IPS-20b (cell line): ENCODE measurements at regions not wholly inside any gene's neighbourhood (a gene's known extent, or its start where the extent isn't known, plus 50 kb on each side); places are given as distances from the start of the nearest gene placed in this dataset.
"Not testable (repeated sequence)": the region's sequence is repeated elsewhere in the genome, so short reads cannot be mapped to it uniquely, and the experiment has no call there.

Experiments used
- H3K27ac ChIP-seq: one replicate; pipeline ENCODE4 v1.5.1; 2013; ENCODE audit warnings: low read length
- H3K27me3 ChIP-seq: 2 replicates; pipeline ENCODE4 v1.6.1; 2013; ENCODE audit warnings: mild to moderate bottlenecking, low read length, inconsistent platforms; ENCODE audit not compliant: insufficient read depth
- H3K36me3 ChIP-seq: 2 replicates; pipeline ENCODE4 v1.6.1; 2013; ENCODE audit warnings: low read depth, mild to moderate bottlenecking, inconsistent platforms, low read length, moderate library complexity; ENCODE audit not compliant: insufficient read depth
- H3K4me1 ChIP-seq: 2 replicates; pipeline ENCODE4 v1.6.1; 2013; ENCODE audit warnings: mild to moderate bottlenecking, control low read depth, inconsistent platforms, low read length, moderate library complexity; ENCODE audit not compliant: insufficient read depth
- H3K4me3 ChIP-seq: 2 replicates; pipeline ENCODE4 v1.5.1; 2013; ENCODE audit warnings: mild to moderate bottlenecking, low read length, inconsistent platforms
- H3K9ac ChIP-seq: 2 replicates; pipeline ENCODE4 v1.6.1; 2013; ENCODE audit warnings: low read depth, mild to moderate bottlenecking, inconsistent platforms, low read length, moderate library complexity
- H3K9me3 ChIP-seq: 2 replicates; pipeline ENCODE4 v1.6.1; 2013; ENCODE audit warnings: mild to moderate bottlenecking, low read depth, low read length, inconsistent platforms; ENCODE audit not compliant: insufficient read depth

DNA sequence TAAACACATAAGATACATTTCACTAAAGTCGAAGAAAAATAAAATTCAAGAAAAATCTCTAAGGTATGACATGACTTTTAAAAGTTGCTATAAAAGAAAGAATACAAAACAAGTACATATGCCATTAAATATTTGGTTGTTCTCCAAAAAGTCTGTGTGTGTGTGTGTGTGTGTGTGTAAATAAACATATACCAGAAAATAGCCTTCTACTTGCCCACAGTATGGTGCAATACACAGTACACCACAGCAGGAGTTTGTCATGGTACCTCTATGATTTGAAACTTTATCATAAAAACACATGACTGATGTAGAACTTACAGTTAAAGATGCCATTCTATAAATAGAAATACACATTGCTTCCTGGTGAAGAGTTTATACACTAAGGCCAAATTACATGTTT lies 692.7 kb upstream of the MGAT4C start:
- Histone ChIP-seq H3K9me3 (no peaks in the 10 kb centered on the region), H3K4me3 (no peak overlapping the region), H3K27ac (no peak overlapping the region), H3K4me1 (peaks cover 19% of the 10 kb centered on the region), H3K36me3 (no peaks in the 10 kb centered on the region), H3K9ac (no peak overlapping the region), H3K27me3 (no peaks in the 10 kb centered on the region)

- Histone ChIP-seq H3K36me3 (no peaks in the 10 kb centered on the region), H3K4me1 (peaks cover 19% of the 10 kb centered on the region), H3K9me3 (no peaks in the 10 kb centered on the region), H3K27ac (no peak overlapping the region), H3K9ac (no peak overlapping the region), H3K27me3 (no peaks in the 10 kb centered on the region), H3K4me3 (no peak overlapping the region)
Measured at GRCh38 chr12:86945685-86946196, 689.5 kb upstream of the MGAT4C start.

- peaks cover 19% of the 10 kb centered on the region for H3K4me1 ChIP-seq
- H3K27ac ChIP-seq, H3K9me3 ChIP-seq, H3K36me3 ChIP-seq, H3K27me3 ChIP-seq: not testable (repeated sequence)
- peak overlapping the region; percentile 54; the same call in 1 of the 2 replicates for H3K4me3 ChIP-seq
- H3K9ac ChIP-seq: peak overlapping the region; percentile 76
Measured at GRCh38 chr12:86944197-86944819, 688.1 kb upstream of the MGAT4C start.

- Histone ChIP-seq H3K27me3 (no peaks in the 10 kb centered on the region), H3K27ac (no peak overlapping the region), H3K4me1 (0 out of 2 replicates have a peak, but pooled peaks cover under 1% of the 10 kb centered on the region), H3K9me3 (no peaks in the 10 kb centered on the region), H3K36me3 (no peaks in the 10 kb centered on the region), H3K9ac (no peak overlapping the region), H3K4me3 (no peak overlapping the region)
Measured at GRCh38 chr12:86931714-86932113, 675.5 kb upstream of the MGAT4C start.

DNA sequence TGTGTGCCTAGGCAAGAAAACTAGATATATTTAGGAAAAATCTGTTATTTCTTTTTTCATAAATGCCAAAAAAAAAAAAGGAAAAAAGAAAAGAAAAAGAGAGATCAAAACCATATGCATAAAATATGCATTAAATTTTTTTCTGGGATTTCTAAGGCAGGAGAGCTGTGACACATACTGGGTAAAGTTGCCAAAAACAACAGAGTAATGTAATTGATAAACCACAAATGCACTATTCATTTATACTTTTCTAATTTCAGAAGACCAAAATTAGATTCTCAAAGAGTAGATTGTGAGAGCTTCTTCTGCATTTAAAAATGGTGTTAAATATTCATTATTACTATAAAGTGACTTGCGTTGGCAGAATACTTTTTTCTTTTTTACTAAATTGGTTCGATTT lies 673.8 kb upstream of the MGAT4C start:
- H3K4me3 ChIP-seq: no peak overlapping the region
- no peaks in the 10 kb centered on the region for H3K4me1 ChIP-seq
- no peaks in the 10 kb centered on the region for H3K27me3 ChIP-seq
- no peaks in the 10 kb centered on the region for H3K9me3 ChIP-seq
- H3K36me3 ChIP-seq: no peaks in the 10 kb centered on the region
- H3K9ac ChIP-seq: no peak overlapping the region
- no peak overlapping the region for H3K27ac ChIP-seq

GRCh38 chr12:86917121-86917520 lies 660.9 kb upstream of the MGAT4C start:
- Histone ChIP-seq H3K27me3 (no peaks in the 10 kb centered on the region), H3K4me1 (no peaks in the 10 kb centered on the region), H3K27ac (no peak overlapping the region), H3K4me3 (no peak overlapping the region), H3K9me3 (peaks cover 3% of the 10 kb centered on the region; the same call in 1 of the 2 replicates), H3K9ac (no peak overlapping the region), H3K36me3 (no peaks in the 10 kb centered on the region)

GRCh38 chr12:86914721-86915120 lies 658.5 kb upstream of the MGAT4C start:
- no peak overlapping the region for H3K27ac ChIP-seq
- no peaks in the 10 kb centered on the region for H3K27me3 ChIP-seq
- H3K4me3 ChIP-seq: no peak overlapping the region

GRCh38 chr12:86911973-86912372 lies 655.8 kb upstream of the MGAT4C start:
- Histone ChIP-seq H3K4me3 (no peak overlapping the region), H3K9ac (no peak overlapping the region), H3K27me3 (no peaks in the 10 kb centered on the region), H3K27ac (no peak overlapping the region), H3K4me1 (no peaks in the 10 kb centered on the region), H3K9me3 (peaks cover 4% of the 10 kb centered on the region; the same call in 1 of the 2 replicates), H3K36me3 (no peaks in the 10 kb centered on the region)

More at GRCh38 chr12:86914721-86915120, 658.5 kb upstream of the MGAT4C start:
- Histone ChIP-seq H3K9ac (no peak overlapping the region), H3K9me3 (peaks cover 4% of the 10 kb centered on the region; the same call in 1 of the 2 replicates), H3K36me3 (no peaks in the 10 kb centered on the region), H3K4me1 (no peaks in the 10 kb centered on the region)

DNA sequence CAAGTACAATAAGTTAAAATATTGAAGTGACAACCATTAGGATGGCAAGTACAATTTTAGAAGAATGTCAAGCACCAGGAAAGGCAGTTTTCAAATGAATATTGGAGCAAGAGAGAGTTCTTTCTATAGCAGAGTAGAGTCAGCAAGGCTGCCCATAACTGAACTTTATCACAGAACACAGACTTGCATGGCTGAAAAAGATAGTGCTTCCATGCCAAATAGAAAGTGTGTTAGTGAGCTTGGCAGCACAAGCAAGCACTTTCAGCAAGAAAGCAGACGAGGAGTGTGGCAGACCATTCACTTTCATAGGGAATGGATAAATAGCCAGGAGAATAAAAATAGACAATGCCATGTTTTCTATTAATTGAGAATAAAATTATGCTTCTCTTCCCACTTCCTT lies 647.0 kb upstream of the MGAT4C start:
- Histone ChIP-seq H3K9ac (no peak overlapping the region), H3K9me3 (no peaks in the 10 kb centered on the region), H3K36me3 (no peaks in the 10 kb centered on the region), H3K27ac (no peak overlapping the region), H3K4me3 (no peak overlapping the region), H3K4me1 (no peaks in the 10 kb centered on the region), H3K27me3 (no peaks in the 10 kb centered on the region)

- H3K27ac ChIP-seq: no peak overlapping the region
- H3K4me1 ChIP-seq: no peaks in the 10 kb centered on the region
- H3K9ac ChIP-seq: no peak overlapping the region
- H3K9me3 ChIP-seq: no peaks in the 10 kb centered on the region
- no peak overlapping the region for H3K4me3 ChIP-seq
- H3K27me3 ChIP-seq: no peaks in the 10 kb centered on the region
- no peaks in the 10 kb centered on the region for H3K36me3 ChIP-seq
Measured at GRCh38 chr12:86860776-86861175, 604.6 kb upstream of the MGAT4C start.

DNA sequence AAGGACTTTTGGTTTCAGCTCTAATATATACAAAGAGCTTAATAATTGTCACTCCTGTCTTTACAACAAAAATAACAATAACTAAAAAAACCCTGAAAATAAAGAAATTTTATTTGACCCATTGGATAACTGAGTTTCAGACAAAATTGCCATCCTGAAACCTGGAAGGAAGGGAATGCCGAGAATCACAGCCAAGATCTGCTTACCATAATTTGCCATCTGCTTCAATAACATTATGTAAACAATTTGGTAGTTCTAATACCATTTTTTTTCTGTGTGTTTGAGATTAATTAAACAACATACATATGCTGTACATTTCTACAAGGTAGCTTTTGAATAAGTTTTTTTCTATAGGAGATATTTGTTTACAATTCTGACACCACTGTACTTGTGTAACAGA lies 596.3 kb upstream of the MGAT4C start:
- H3K36me3 ChIP-seq: no peaks in the 10 kb centered on the region
- H3K4me3 ChIP-seq: no peak overlapping the region
- H3K9ac ChIP-seq: no peak overlapping the region
- no peaks in the 10 kb centered on the region for H3K4me1 ChIP-seq
- no peaks in the 10 kb centered on the region for H3K9me3 ChIP-seq
- no peak overlapping the region for H3K27ac ChIP-seq
- no peaks in the 10 kb centered on the region for H3K27me3 ChIP-seq

DNA sequence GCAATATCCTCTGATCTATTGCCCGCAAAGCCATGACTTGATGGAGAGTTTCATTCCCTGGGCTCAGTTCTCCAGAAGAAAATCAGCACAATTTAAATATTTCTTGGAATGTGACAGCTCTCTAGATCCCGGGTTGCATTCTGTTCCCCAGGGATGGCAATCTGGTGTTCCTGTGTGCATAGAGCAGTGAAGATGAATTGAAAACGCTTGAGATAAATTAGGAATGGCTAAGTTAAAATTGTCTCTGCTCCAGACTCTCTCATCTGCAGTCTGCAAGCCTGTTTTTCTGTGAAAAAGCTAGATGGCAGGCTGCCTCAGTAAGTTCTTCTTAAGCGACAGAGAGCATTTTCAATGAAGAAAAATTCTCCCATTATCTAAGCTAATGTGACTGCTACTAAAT lies 582.5 kb upstream of the MGAT4C start:
- H3K36me3 ChIP-seq: no peaks in the 10 kb centered on the region
- H3K27ac ChIP-seq: no peak overlapping the region
- H3K9ac ChIP-seq: no peak overlapping the region
- H3K27me3 ChIP-seq: no peaks in the 10 kb centered on the region
- no peaks in the 10 kb centered on the region for H3K9me3 ChIP-seq
- H3K4me3 ChIP-seq: no peak overlapping the region
- H3K4me1 ChIP-seq: peaks cover 13% of the 10 kb centered on the region; the same call in 1 of the 2 replicates
